ENCODE measurements at regions not wholly inside any gene's neighbourhood (a gene's known extent, or its start where the extent isn't known, plus 50 kb on each side); places are given as distances from the start of the nearest gene placed in this dataset.

- Histone ChIP-seq H3K4me1 (replicated peaks; ENCODE audit: insufficient read depth) (peaks cover 18% of the 10 kb centered on the region), H2AFZ (no peak overlapping the region), H3K9me3 (ENCODE audit: insufficient read depth, low read depth) (no peaks in the 10 kb centered on the region), H3F3A (ENCODE audit: insufficient read depth, low read depth) (peaks cover 13% of the 10 kb centered on the region), H3K9me2 (ENCODE audit: insufficient read depth) (no peaks in the 10 kb centered on the region; the same call in 1 of the 2 replicates), H3K27me3 (ENCODE audit: insufficient read depth, low read depth) (no peaks in the 10 kb centered on the region), H3K36me3 (ENCODE audit: low read depth) (no peaks in the 10 kb centered on the region), H3K4me2 (no peak overlapping the region), H3K27ac (no peak overlapping the region), H3K79me2 (ENCODE audit: low read depth) (no peaks in the 10 kb centered on the region), H3K4me3 (no peak overlapping the region), H4K20me1 (ENCODE audit: insufficient read depth) (no peaks in the 10 kb centered on the region)
- intact Hi-C loops (cut with micrococcal nuclease; ENCODE audit: unreplicated experiment): no loop called here
- ChIA-PET POLR2A (ENCODE audit: unreplicated experiment) (no interaction called here), CTCF (no interaction called here)
- no TSS peak for BruUV-seq (replicated peaks)
- no peak for TF ChIP-seq EZH2 (IDR thresholded peaks at IDR 0.05; ENCODE audit: low read depth)
- TF ChIP-seq, protein P1, sequence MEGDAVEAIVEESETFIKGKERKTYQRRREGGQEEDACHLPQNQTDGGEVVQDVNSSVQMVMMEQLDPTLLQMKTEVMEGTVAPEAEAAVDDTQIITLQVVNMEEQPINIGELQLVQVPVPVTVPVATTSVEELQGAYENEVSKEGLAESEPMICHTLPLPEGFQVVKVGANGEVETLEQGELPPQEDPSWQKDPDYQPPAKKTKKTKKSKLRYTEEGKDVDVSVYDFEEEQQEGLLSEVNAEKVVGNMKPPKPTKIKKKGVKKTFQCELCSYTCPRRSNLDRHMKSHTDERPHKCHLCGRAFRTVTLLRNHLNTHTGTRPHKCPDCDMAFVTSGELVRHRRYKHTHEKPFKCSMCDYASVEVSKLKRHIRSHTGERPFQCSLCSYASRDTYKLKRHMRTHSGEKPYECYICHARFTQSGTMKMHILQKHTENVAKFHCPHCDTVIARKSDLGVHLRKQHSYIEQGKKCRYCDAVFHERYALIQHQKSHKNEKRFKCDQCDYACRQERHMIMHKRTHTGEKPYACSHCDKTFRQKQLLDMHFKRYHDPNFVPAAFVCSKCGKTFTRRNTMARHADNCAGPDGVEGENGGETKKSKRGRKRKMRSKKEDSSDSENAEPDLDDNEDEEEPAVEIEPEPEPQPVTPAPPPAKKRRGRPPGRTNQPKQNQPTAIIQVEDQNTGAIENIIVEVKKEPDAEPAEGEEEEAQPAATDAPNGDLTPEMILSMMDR (conservative IDR thresholded peaks at IDR 0.05): no peak
- no peak for DNase-seq
These were observed 128.5 kb upstream of the SYNDIG1 start for GRCh38 chr20:24340933-24341332.

- no peaks in the 10 kb centered on the region for H3K79me2 ChIP-seq (ENCODE audit: low read depth)
- CTCF ChIA-PET: no interaction called here
- H3K27me3 ChIP-seq (ENCODE audit: insufficient read depth, low read depth): no peaks in the 10 kb centered on the region
- H3K4me2 ChIP-seq: no peak overlapping the region
- H3K9me3 ChIP-seq (ENCODE audit: insufficient read depth, low read depth): no peaks in the 10 kb centered on the region
- H3K27ac ChIP-seq: no peak overlapping the region
- no peak overlapping the region for H2AFZ ChIP-seq
- POLR2A ChIA-PET (ENCODE audit: unreplicated experiment): no interaction called here
- no peaks in the 10 kb centered on the region for H4K20me1 ChIP-seq (ENCODE audit: insufficient read depth)
- H3K4me3 ChIP-seq: no peak overlapping the region
- intact Hi-C loops (cut with micrococcal nuclease; ENCODE audit: unreplicated experiment): no loop called here
- H3K9me2 ChIP-seq (ENCODE audit: insufficient read depth): no peaks in the 10 kb centered on the region; the same call in 1 of the 2 replicates
- H3K4me1 ChIP-seq (replicated peaks; ENCODE audit: insufficient read depth): peaks cover 18% of the 10 kb centered on the region
- DNase-seq: no peak
- no TSS peak for BruUV-seq (replicated peaks)
- TF ChIP-seq EZH2 (IDR thresholded peaks at IDR 0.05; ENCODE audit: low read depth): no peak
- H3F3A ChIP-seq (ENCODE audit: insufficient read depth, low read depth): peaks cover 13% of the 10 kb centered on the region
- H3K36me3 ChIP-seq (ENCODE audit: low read depth): no peaks in the 10 kb centered on the region
These were observed 130.2 kb upstream of the SYNDIG1 start for GRCh38 chr20:24339210-24339641.

GRCh38 chr20:24337551-24337950 lies 131.9 kb upstream of the SYNDIG1 start:
- intact Hi-C loops (cut with micrococcal nuclease; ENCODE audit: unreplicated experiment): no loop called here
- CTCF ChIA-PET: no interaction called here
- no peak for DNase-seq
- no TSS peak for BruUV-seq (replicated peaks)
- Histone ChIP-seq H3K79me2 (ENCODE audit: low read depth) (no peaks in the 10 kb centered on the region), H3K9me2 (ENCODE audit: insufficient read depth) (no peaks in the 10 kb centered on the region), H3K4me1 (replicated peaks; ENCODE audit: insufficient read depth) (peaks cover 18% of the 10 kb centered on the region), H3K4me2 (peak overlapping the region; percentile 64), H3K27ac (no peak overlapping the region), H3K36me3 (ENCODE audit: low read depth) (no peaks in the 10 kb centered on the region), H2AFZ (no peak overlapping the region), H3K9me3 (ENCODE audit: insufficient read depth, low read depth) (no peaks in the 10 kb centered on the region), H4K20me1 (ENCODE audit: insufficient read depth) (no peaks in the 10 kb centered on the region), H3K4me3 (no peak overlapping the region), H3K27me3 (ENCODE audit: insufficient read depth, low read depth) (no peaks in the 10 kb centered on the region), H3F3A (ENCODE audit: insufficient read depth, low read depth) (peaks cover 13% of the 10 kb centered on the region)
- TF ChIP-seq, protein P1 (conservative IDR thresholded peaks at IDR 0.05): no peak
- no peak for TF ChIP-seq EZH2 (IDR thresholded peaks at IDR 0.05; ENCODE audit: low read depth)
- POLR2A ChIA-PET (ENCODE audit: unreplicated experiment): no interaction called here

- Histone ChIP-seq H3K36me3 (ENCODE audit: low read depth) (no peaks in the 10 kb centered on the region), H3K4me3 (no peak overlapping the region), H4K20me1 (ENCODE audit: insufficient read depth) (no peaks in the 10 kb centered on the region), H3K79me2 (ENCODE audit: low read depth) (no peaks in the 10 kb centered on the region), H3K27me3 (ENCODE audit: insufficient read depth, low read depth) (no peaks in the 10 kb centered on the region), H2AFZ (peak overlapping the region; percentile 40; the same call in 1 of the 2 replicates), H3K4me1 (replicated peaks; ENCODE audit: insufficient read depth) (peaks cover 18% of the 10 kb centered on the region), H3K27ac (peak overlapping the region; percentile 48), H3F3A (ENCODE audit: insufficient read depth, low read depth) (peaks cover 13% of the 10 kb centered on the region), H3K9me2 (ENCODE audit: insufficient read depth) (no peaks in the 10 kb centered on the region), H3K9me3 (ENCODE audit: insufficient read depth, low read depth) (no peaks in the 10 kb centered on the region), H3K4me2 (peak overlapping the region; percentile 64)
- CTCF ChIA-PET: no interaction called here
- POLR2A ChIA-PET (ENCODE audit: unreplicated experiment): no interaction called here
- BruUV-seq (replicated peaks): no TSS peak
- DNase-seq: peak; percentile 14 to 72
- TF ChIP-seq, protein P1 (conservative IDR thresholded peaks at IDR 0.05): no peak
- no peak for TF ChIP-seq EZH2 (IDR thresholded peaks at IDR 0.05; ENCODE audit: low read depth)
- intact Hi-C loops (cut with micrococcal nuclease; ENCODE audit: unreplicated experiment): no loop called here
These were observed 132.4 kb upstream of the SYNDIG1 start for GRCh38 chr20:24337069-24337468.
